ENCODE measurements at regions not wholly inside any gene's neighbourhood (a gene's known extent, or its start where the extent isn't known, plus 50 kb on each side); places are given as distances from the start of the nearest gene placed in this dataset.

GRCh38 chr13:99688776-99689175, 187.5 kb downstream of the TM9SF2 start:
- Histone ChIP-seq H3K4me3 (no peak overlapping the region), H3K27ac (no peak overlapping the region), H3K9me3 (no peaks in the 10 kb centered on the region), H3K27me3 (no peaks in the 10 kb centered on the region), H3K4me1 (peaks cover 0 to 8% (median 0%) of the 10 kb centered on the region in 4 donors), H3K36me3 (no peaks in the 10 kb centered on the region)
- TF ChIP-seq CTCF (IDR thresholded peaks at IDR 0.05), result no peak
- no peak for TF ChIP-seq POLR2A (IDR thresholded peaks at IDR 0.05)
- no peak for DNase-seq

GRCh38 chr13:99687723-99688397, 186.6 kb downstream of the TM9SF2 start:
- H3K36me3 ChIP-seq, result no peaks in the 10 kb centered on the region
- H3K9me3 ChIP-seq, result no peaks in the 10 kb centered on the region
- no peaks in the 10 kb centered on the region for H3K27me3 ChIP-seq
- peak overlapping the region in 1 of 4 donors; percentile 33 for H3K4me3 ChIP-seq
- H3K27ac ChIP-seq, result peak overlapping the region in 2 of 4 donors; percentile 77 to 83
- peaks cover 0 to 8% (median 0%) of the 10 kb centered on the region in 4 donors for H3K4me1 ChIP-seq
- no peak for TF ChIP-seq POLR2A (IDR thresholded peaks at IDR 0.05)
- no peak for TF ChIP-seq CTCF (IDR thresholded peaks at IDR 0.05)
- DNase-seq, result no peak

- peak in 2 of 3 donors; percentile 62 to 66 for DNase-seq
- H3K4me3 ChIP-seq, result peak overlapping the region in 2 of 4 donors; percentile 3 to 33
- H3K9me3 ChIP-seq, result no peaks in the 10 kb centered on the region
Observed at GRCh38 chr13:99686944-99687411, 185.7 kb downstream of the TM9SF2 start.

DNA sequence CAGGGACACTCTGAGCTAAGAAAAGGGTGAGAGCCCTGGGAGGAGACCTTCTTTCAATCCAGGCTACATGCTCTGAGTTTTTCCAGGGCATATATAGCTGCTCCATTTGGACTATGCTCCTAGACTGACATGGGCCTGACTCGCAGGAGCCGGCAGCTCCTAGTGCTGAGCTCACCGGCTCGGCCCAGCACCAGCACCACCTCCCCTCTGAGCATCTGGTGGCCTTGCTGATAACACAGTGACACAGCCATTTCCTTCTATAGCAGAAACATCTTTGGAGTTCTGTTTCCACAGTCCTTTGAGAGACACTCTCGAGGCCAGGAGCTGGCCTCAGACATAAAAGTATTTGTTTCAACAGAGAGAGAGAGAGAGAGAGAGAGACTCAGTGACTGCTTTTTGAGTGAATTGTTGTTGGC, 184.9 kb downstream of the TM9SF2 start:
- Histone ChIP-seq H3K4me3 (no peak overlapping the region), H3K27ac (peak overlapping the region in 3 of 4 donors; percentile 50 to 83 (median 77)), H3K27me3 (no peaks in the 10 kb centered on the region), H3K4me1 (peaks cover 0 to 8% (median 0%) of the 10 kb centered on the region in 4 donors), H3K36me3 (no peaks in the 10 kb centered on the region), H3K9me3 (no peaks in the 10 kb centered on the region)
- TF ChIP-seq CTCF (IDR thresholded peaks at IDR 0.05) (no peak), POLR2A (IDR thresholded peaks at IDR 0.05) (peak; percentile 27 to 43)
- peak in 2 of 3 donors; percentile 77 to 82 for DNase-seq

More at GRCh38 chr13:99686944-99687411, 185.7 kb downstream of the TM9SF2 start:
- Histone ChIP-seq H3K27ac (peak overlapping the region in 3 of 4 donors; percentile 50 to 83 (median 77)), H3K4me1 (peaks cover 0 to 8% (median 0%) of the 10 kb centered on the region in 4 donors), H3K27me3 (no peaks in the 10 kb centered on the region), H3K36me3 (no peaks in the 10 kb centered on the region)
- peak in 1 of 2 donors; percentile 36 for TF ChIP-seq POLR2A (IDR thresholded peaks at IDR 0.05)
- no peak for TF ChIP-seq CTCF (IDR thresholded peaks at IDR 0.05)

- DNase-seq, result no peak
- TF ChIP-seq POLR2A (IDR thresholded peaks at IDR 0.05), result no peak
- TF ChIP-seq CTCF (IDR thresholded peaks at IDR 0.05), result no peak
- no peak overlapping the region for H3K27ac ChIP-seq
- peaks cover 0 to 8% (median 0%) of the 10 kb centered on the region in 4 donors for H3K4me1 ChIP-seq
- H3K4me3 ChIP-seq, result no peak overlapping the region
- H3K9me3 ChIP-seq, result no peaks in the 10 kb centered on the region
- no peaks in the 10 kb centered on the region for H3K36me3 ChIP-seq
- H3K27me3 ChIP-seq, result no peaks in the 10 kb centered on the region
Observed at GRCh38 chr13:99681695-99682094, 180.4 kb downstream of the TM9SF2 start.

All from Peyer's patch (tissue), 4 donors.